Muscle layer of duodenum (tissue), 2 donors: ENCODE measurements at regions not wholly inside any gene's neighbourhood (a gene's known extent, or its start where the extent isn't known, plus 50 kb on each side); places are given as distances from the start of the nearest gene placed in this dataset.

Source experiments
- H3K27ac ChIP-seq: one replicate; pipeline ENCODE4 v1.7.0; 2013; ENCODE audit warnings: mild to moderate bottlenecking, low read length
- H3K27me3 ChIP-seq: one replicate; pipeline ENCODE4 v1.7.0; 2013; ENCODE audit warnings: low read depth, mild to moderate bottlenecking, control low read depth, low read length
- H3K36me3 ChIP-seq, 2 donors: one replicate each; pipeline ENCODE4 v1.7.0; 2013; ENCODE audit warnings: low read length in 2 of 2, control low read depth in 1 of 2, mild to moderate bottlenecking in 1 of 2; ENCODE audit not compliant: insufficient read depth in 2 of 2, control insufficient read depth in 1 of 2
- H3K4me1 ChIP-seq, 2 donors: one replicate each; pipeline ENCODE4 v1.7.0; 2013; ENCODE audit warnings: low read length in 2 of 2, mild to moderate bottlenecking in 2 of 2, control low read depth in 1 of 2, moderate library complexity in 1 of 2; ENCODE audit not compliant: insufficient read depth in 2 of 2, control insufficient read depth in 1 of 2
- H3K4me3 ChIP-seq, 2 donors: one replicate each; pipeline ENCODE4 v1.7.0; 2013; ENCODE audit warnings: low read length in 2 of 2, low read depth in 1 of 2, mild to moderate bottlenecking in 1 of 2
- H3K9me3 ChIP-seq, 2 donors: one replicate each; pipeline ENCODE4 v1.7.0; 2013; ENCODE audit warnings: low read length in 2 of 2, control low read depth in 1 of 2, mild to moderate bottlenecking in 1 of 2; ENCODE audit not compliant: control insufficient read depth in 1 of 2
- donor health status: healthy.

DNA sequence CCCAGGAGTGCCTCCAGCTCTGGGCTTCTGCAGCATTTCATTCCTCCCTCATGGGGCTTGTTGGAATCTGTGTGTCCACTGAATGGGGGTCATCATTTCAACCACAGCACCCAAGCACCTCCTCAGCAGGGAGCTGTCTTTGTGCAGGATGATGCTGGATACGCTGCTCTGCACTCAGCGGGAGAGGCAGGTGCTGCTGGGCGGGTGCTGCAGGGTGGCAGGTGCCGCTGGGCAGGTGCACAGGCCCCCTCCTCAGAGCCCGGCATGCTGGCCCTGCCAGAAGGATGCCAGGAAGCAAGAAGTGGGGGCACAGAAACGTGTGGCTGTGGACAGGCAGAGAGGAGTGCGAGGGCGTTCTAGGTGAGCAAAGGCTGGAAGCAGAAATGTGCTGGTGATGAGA lies 121.8 kb upstream of the VSTM2B start:
- Histone ChIP-seq H3K4me1 (peaks cover 0 to 15% of the 10 kb centered on the region in 2 donors), H3K36me3 (no peaks in the 10 kb centered on the region), H3K4me3 (no peak overlapping the region), H3K9me3 (no peaks in the 10 kb centered on the region), H3K27me3 (no peaks in the 10 kb centered on the region), H3K27ac (no peak overlapping the region)

DNA sequence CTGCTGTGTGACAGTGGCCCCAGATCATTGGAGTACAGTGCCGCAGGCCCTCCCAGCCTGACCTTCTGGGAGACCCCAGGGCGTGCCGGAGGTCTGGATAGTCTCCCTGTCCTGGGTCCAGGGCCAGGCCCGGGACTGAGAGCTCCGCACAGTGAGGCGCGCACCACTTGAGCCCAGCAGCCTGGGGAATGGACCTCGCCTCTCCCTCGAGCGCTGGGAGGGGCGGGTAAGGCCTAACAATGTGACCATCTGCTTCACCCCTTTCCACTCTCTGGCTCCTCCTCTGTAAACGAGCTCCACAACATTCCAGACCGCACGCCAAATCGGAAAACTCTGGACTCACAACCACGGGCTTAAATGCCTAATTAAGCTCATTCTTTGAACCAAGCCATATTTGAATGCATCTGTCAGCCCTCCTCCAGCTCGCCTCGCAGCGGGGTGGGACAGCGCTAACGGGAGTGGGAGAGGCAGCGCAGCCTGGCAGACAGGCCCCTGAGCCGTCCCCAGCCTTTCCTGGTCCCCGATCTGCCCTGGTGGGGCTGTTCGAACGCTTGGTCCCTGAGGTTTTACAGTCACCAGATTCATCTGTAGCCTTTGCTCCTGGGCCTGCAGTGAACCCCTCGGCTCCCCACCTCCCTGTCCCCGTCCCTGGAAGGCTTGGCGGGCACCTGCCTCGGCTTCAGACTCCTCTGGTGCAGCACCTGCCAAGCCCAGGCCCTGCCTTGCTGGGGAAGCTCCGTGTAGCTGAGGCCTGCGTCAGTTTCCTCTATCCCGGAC lies 120.7 kb upstream of the VSTM2B start:
- H3K27me3 ChIP-seq, result no peaks in the 10 kb centered on the region
- H3K36me3 ChIP-seq, result no peaks in the 10 kb centered on the region
- no peak overlapping the region for H3K4me3 ChIP-seq
- H3K4me1 ChIP-seq, result peaks cover 0 to 15% of the 10 kb centered on the region in 2 donors
- no peaks in the 10 kb centered on the region for H3K9me3 ChIP-seq
- no peak overlapping the region for H3K27ac ChIP-seq

DNA sequence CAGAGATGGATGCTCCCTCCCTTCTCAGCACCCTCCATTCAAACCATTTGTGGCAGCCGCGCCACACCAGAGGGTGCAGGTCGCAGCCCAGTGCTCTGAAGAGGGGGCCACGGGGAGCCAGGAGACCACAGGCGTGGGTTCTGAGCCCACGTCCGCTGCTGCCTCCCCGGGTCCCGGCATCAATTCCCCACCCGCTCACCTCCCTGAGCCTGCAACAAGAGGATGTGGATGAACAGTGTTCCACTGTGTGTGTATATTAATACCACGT lies 120.1 kb upstream of the VSTM2B start:
- Histone ChIP-seq H3K4me3 (no peak overlapping the region), H3K27me3 (no peaks in the 10 kb centered on the region), H3K9me3 (no peaks in the 10 kb centered on the region), H3K36me3 (no peaks in the 10 kb centered on the region), H3K4me1 (peaks cover 0 to 15% of the 10 kb centered on the region in 2 donors), H3K27ac (no peak overlapping the region)

DNA sequence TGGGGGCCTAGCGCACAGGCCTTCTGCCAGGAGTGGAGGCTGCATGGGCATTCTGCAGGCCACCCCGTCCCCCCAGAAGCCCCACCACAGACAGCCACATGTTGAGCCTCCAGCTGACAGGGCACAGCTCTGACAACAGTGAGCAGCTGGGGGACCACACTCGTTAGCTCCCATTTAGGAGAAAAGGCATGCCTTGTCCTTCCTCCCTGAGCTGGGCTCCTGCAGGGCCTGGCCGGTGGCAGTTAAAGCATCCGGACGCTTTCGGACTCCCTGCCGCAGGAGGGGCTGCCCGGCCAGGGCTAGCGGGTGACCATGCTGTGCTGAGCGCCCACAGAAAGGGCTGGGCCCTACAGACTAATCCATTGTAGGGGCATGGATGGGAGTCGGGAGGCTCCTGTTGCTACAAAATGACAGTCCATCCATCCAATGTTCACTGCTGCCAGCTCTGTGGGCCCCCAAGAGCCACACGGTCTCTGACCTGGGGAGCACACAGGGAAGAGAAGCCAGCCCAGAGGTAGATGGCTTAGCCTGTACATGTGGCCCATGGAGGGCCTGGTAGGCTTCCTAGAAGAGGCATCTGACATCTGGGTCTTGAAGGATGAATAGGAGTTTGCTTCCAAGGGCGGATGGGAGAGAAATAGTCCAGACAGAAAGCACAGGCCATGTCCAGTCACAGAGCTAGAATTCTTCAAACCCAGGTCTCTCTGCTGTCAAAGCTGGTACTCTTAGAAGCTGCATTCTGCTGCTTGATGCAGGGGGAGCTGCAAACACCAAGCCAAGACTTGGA lies 116.5 kb upstream of the VSTM2B start:
- no peaks in the 10 kb centered on the region for H3K27me3 ChIP-seq
- no peaks in the 10 kb centered on the region for H3K36me3 ChIP-seq
- H3K4me1 ChIP-seq, result peaks cover 0 to 14% of the 10 kb centered on the region in 2 donors
- no peak overlapping the region for H3K27ac ChIP-seq
- H3K4me3 ChIP-seq, result no peak overlapping the region
- H3K9me3 ChIP-seq, result no peaks in the 10 kb centered on the region

DNA sequence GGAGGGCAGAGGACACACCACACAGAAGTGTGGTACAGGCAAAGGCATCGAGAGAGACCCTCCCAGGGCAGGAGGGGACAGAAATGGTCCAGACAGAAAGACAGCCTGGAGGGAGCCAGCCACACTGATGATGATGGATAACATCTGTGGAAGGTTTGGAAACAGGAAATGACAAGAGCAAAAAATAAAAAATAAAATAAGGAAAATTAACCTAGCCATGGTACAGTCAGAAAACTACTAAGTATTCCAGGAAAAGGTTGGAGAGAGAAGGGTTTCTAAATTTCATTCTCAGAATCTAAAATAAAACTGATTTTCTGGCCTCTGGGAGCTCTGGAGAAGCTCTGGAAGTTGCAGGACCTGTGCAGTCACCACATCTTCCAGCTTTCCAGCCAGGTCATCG lies 115.2 kb upstream of the VSTM2B start:
- peaks cover 0 to 2% of the 10 kb centered on the region in 2 donors for H3K4me1 ChIP-seq
- no peaks in the 10 kb centered on the region for H3K36me3 ChIP-seq
- no peaks in the 10 kb centered on the region for H3K9me3 ChIP-seq
- H3K27me3 ChIP-seq, result no peaks in the 10 kb centered on the region
- H3K27ac ChIP-seq, result no peak overlapping the region
- H3K4me3 ChIP-seq, result no peak overlapping the region

DNA sequence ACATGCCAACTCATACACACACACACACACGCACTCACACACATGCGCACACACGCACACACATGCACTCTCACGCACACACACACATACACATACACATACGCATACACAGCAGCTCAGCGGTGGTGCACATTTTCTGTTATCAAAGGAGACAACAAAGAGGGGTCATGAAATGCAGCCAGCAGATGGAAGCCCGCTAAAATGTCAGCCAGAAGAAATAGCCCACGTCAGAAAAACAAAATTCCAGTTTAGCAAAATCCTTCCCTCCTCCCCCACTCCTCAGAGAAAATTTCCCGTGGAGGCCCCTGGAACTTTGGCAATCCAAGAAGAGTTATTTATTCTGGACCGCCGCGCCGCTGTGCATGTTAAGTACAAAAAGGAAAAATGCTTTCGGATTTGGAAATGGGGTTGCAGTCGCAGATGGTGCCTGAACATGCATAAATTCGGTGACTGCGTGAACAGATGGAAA lies 114.6 kb upstream of the VSTM2B start:
- Histone ChIP-seq H3K4me1 (no peaks in the 10 kb centered on the region), H3K36me3 (no peaks in the 10 kb centered on the region), H3K4me3 (no peak overlapping the region), H3K27me3 (no peaks in the 10 kb centered on the region), H3K27ac (no peak overlapping the region), H3K9me3 (no peaks in the 10 kb centered on the region)

DNA sequence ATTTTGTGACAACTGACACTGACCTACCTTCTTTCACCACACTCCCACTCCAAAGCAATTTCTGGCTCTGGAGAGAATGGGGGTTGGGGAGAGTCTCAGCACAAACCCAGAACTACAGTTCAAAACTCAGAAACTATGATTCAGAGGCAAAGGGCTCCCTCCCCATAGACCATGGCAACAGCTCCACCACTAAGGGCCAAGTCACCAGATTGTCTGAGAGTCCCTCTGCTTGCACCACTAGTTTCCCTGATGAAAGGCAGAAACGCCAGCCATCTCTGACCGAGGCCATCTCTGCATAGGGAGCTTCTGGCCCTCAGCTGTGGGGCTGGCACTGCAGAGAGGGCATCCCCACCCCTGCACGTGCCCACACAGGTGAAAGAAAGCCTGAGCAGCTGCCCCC lies 112.4 kb upstream of the VSTM2B start:
- Histone ChIP-seq H3K27me3 (no peaks in the 10 kb centered on the region), H3K27ac (no peak overlapping the region), H3K36me3 (no peaks in the 10 kb centered on the region), H3K4me3 (no peak overlapping the region), H3K4me1 (no peaks in the 10 kb centered on the region), H3K9me3 (no peaks in the 10 kb centered on the region)

DNA sequence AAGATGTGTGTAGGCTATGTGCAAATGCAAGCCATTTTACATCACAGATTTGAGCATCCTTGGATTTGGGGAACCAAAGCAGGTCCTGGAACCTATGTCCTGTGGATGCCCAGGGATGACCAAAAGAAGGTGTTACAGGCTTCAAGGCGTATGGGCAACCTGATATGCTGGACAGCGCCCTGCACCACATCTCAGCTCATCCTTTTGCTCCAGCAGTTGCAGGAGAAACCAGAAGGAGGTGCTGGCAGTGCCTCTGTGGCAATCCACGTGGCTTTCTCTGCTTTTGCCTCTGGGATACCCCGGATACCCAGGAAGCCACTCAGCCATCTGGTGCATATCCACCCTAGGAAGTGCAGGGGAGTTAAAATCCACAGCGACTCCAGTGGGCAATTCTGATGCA lies 110.3 kb upstream of the VSTM2B start:
- Histone ChIP-seq H3K4me3 (no peak overlapping the region), H3K27me3 (no peaks in the 10 kb centered on the region), H3K27ac (no peak overlapping the region), H3K36me3 (no peaks in the 10 kb centered on the region), H3K9me3 (no peaks in the 10 kb centered on the region), H3K4me1 (no peaks in the 10 kb centered on the region)

DNA sequence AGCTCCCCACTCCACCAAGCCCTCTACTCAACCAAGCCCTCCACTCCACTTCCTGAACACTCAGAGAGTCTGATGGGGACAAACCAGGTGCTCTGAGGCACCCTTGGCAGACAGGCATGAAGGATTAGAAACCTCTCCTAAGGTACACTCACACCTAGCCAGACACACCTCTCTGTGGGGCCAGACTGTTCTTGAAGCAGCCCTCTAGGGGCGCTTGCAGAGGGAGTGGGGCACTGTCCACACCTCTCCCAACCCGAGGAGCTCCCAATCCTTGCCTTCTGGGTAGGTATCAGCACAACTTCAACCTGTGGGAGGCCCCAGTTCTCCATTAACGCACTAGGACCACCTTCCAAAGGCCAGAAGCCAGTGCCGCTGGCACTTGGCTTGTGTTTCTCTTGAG lies 108.7 kb upstream of the VSTM2B start:
- H3K27ac ChIP-seq, result no peak overlapping the region

DNA sequence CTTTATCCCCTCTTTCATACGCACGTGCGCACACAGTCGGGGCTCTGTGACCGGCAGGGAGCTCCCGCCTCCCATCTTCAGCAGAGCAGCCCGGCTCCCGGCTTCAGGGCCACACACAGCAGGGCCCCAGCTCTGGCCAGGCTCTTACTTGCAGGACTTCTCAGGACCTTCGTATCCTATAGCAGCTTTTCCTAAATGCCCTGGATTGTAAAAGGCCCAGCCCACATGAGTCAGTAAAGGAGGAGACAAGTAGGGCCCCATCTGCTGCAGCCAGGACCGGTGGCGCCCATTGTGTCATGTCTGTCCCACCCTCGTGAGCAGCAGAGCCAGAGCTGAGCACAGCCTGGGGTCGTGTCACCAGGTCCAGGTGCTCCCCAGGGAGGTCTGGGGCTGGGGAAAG lies 107.6 kb upstream of the VSTM2B start:
- no peak overlapping the region for H3K27ac ChIP-seq

More for the DNA sequence above, 108.7 kb upstream of the VSTM2B start:
- H3K27me3 ChIP-seq, result no peaks in the 10 kb centered on the region
- H3K9me3 ChIP-seq, result no peaks in the 10 kb centered on the region
- no peaks in the 10 kb centered on the region for H3K36me3 ChIP-seq
- no peaks in the 10 kb centered on the region for H3K4me1 ChIP-seq
- H3K4me3 ChIP-seq, result no peak overlapping the region

DNA sequence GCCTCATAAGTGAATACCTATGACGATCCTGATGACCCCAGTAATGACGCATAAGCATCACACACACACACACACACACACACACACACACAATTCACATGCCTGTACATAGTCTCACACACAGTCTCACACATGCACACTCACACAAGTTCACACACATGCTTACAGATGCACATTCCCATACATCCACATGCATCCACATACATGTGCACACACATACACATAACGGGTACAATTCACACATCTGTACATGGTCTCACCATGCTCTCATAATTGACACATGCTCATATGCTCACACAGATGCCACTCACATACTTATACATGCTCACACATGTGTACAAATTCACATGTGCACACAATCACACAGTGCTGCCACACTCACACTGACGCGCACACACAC lies 105.7 kb upstream of the VSTM2B start:
- Histone ChIP-seq H3K27me3 (no peaks in the 10 kb centered on the region), H3K9me3 (peaks cover 0 to 2% of the 10 kb centered on the region in 2 donors), H3K4me1 (no peaks in the 10 kb centered on the region), H3K27ac (no peak overlapping the region), H3K36me3 (no peaks in the 10 kb centered on the region), H3K4me3 (no peak overlapping the region)

More for the DNA sequence above, 107.6 kb upstream of the VSTM2B start:
- no peaks in the 10 kb centered on the region for H3K27me3 ChIP-seq
- H3K36me3 ChIP-seq, result no peaks in the 10 kb centered on the region
- H3K9me3 ChIP-seq, result no peaks in the 10 kb centered on the region
- no peak overlapping the region for H3K4me3 ChIP-seq
- H3K4me1 ChIP-seq, result no peaks in the 10 kb centered on the region
